GM12891 (cell line): ENCODE measurements at regions not wholly inside any gene's neighbourhood (a gene's known extent, or its start where the extent isn't known, plus 50 kb on each side); places are given as distances from the start of the nearest gene placed in this dataset.

Source experiments
- POLR2A ChIP-seq: IDR thresholded peaks from 2 replicates; pipeline ENCODE4 v1.6.1; 2011; ENCODE audit warnings: low read depth, low read length, control low read depth
- POLR2AphosphoS5 ChIP-seq: IDR thresholded peaks from 2 replicates; pipeline ENCODE4 v1.6.1; 2011; ENCODE audit warnings: low read depth, low read length, control low read depth

GRCh38 chrX:39493168-39493567, 604.6 kb downstream of the BCOR start:
- TF ChIP-seq POLR2A (no peak), POLR2AphosphoS5 (no peak)
